ENCODE measurements at regions not wholly inside any gene's neighbourhood (a gene's known extent, or its start where the extent isn't known, plus 50 kb on each side); places are given as distances from the start of the nearest gene placed in this dataset.
A peak's percentile ranks its signal among the peaks of the same experiment; 100 is the strongest.

GRCh38 chr3:98972720-98973119 is 71.2 kb upstream of the DCBLD2 start (continued):
- no peak for TF ChIP-seq CREB5 (CRISPR knock-in tag; IDR thresholded peaks at IDR 0.05; ENCODE audit: low read depth)
- no peak for TF ChIP-seq CSDC2 (CRISPR knock-in tag; IDR thresholded peaks at IDR 0.05)

GRCh38 chr3:98972155-98972554 is 70.7 kb upstream of the DCBLD2 start:
- ATAC-seq, result peak; percentile 52
- TF ChIP-seq CSRNP3 (CRISPR knock-in tag; IDR thresholded peaks at IDR 0.05) (no peak), POU6F1 (CRISPR knock-in tag; IDR thresholded peaks at IDR 0.05; ENCODE audit: borderline replicate concordance, low read depth) (peak; percentile 90; the same call in 1 of the 2 replicates), SNAI2 (CRISPR knock-in tag; IDR thresholded peaks at IDR 0.05) (no peak), ZNF565 (CRISPR knock-in tag; conservative IDR thresholded peaks at IDR 0.05; ENCODE audit: low read depth) (no peak), PATZ1 (CRISPR knock-in tag; IDR thresholded peaks at IDR 0.05; ENCODE audit: borderline replicate concordance) (peak; percentile 55; the same call in 1 of the 2 replicates), ESRRG (CRISPR knock-in tag; IDR thresholded peaks at IDR 0.05) (no peak), ZFP30 (CRISPR knock-in tag; IDR thresholded peaks at IDR 0.05) (no peak), ZC3H10 (CRISPR knock-in tag; IDR thresholded peaks at IDR 0.05) (peak; percentile 85; the same call in 1 of the 2 replicates), RARB (CRISPR knock-in tag; IDR thresholded peaks at IDR 0.05) (no peak), CREB5 (CRISPR knock-in tag; IDR thresholded peaks at IDR 0.05; ENCODE audit: low read depth) (no peak), CSDC2 (CRISPR knock-in tag; IDR thresholded peaks at IDR 0.05) (no peak), ISL1 (CRISPR knock-in tag; IDR thresholded peaks at IDR 0.05) (peak; percentile 52), ZNF8 (CRISPR knock-in tag; IDR thresholded peaks at IDR 0.05) (no peak)

GRCh38 chr3:98971169-98971681 is 69.7 kb upstream of the DCBLD2 start:
- peak; percentile 9; the same call in 2 of the 3 replicates for ATAC-seq
- peak; percentile 81 for TF ChIP-seq ISL1 (CRISPR knock-in tag; IDR thresholded peaks at IDR 0.05)
- 0 out of 2 replicates have a peak, but pooled peaks have one; percentile 72 for TF ChIP-seq ZC3H10 (CRISPR knock-in tag; IDR thresholded peaks at IDR 0.05)
- TF ChIP-seq ZFP3 (CRISPR knock-in tag; IDR thresholded peaks at IDR 0.05), result no peak

GRCh38 chr3:98969295-98969694 is 67.8 kb upstream of the DCBLD2 start:
- TF ChIP-seq OSR1 (CRISPR knock-in tag; IDR thresholded peaks at IDR 0.05) (no peak), TOX (CRISPR knock-in tag; IDR thresholded peaks at IDR 0.05; ENCODE audit: borderline replicate concordance) (no peak), PPARA (CRISPR knock-in tag; IDR thresholded peaks at IDR 0.05; ENCODE audit: borderline replicate concordance) (no peak), ZFP30 (CRISPR knock-in tag; IDR thresholded peaks at IDR 0.05) (no peak), TCF4 (CRISPR knock-in tag; IDR thresholded peaks at IDR 0.05; ENCODE audit: borderline replicate concordance) (no peak), ZNF70 (CRISPR knock-in tag; IDR thresholded peaks at IDR 0.05) (no peak), BACH2 (CRISPR knock-in tag; IDR thresholded peaks at IDR 0.05; ENCODE audit: borderline replicate concordance) (no peak), ZC3H10 (CRISPR knock-in tag; IDR thresholded peaks at IDR 0.05) (no peak), CREB5 (CRISPR knock-in tag; IDR thresholded peaks at IDR 0.05; ENCODE audit: low read depth) (no peak), PATZ1 (CRISPR knock-in tag; IDR thresholded peaks at IDR 0.05; ENCODE audit: borderline replicate concordance) (no peak), ISL1 (CRISPR knock-in tag; IDR thresholded peaks at IDR 0.05) (no peak), RARB (CRISPR knock-in tag; IDR thresholded peaks at IDR 0.05) (no peak), ESRRG (CRISPR knock-in tag; IDR thresholded peaks at IDR 0.05) (no peak), ZNF8 (CRISPR knock-in tag; IDR thresholded peaks at IDR 0.05) (no peak), ZFP3 (CRISPR knock-in tag; IDR thresholded peaks at IDR 0.05) (no peak)
- ATAC-seq, result no peak

Measured in SK-N-SH treated with all-trans-retinoic acid at 6 μM for 48 hours (cell line).